ENCODE measurements at regions not wholly inside any gene's neighbourhood (a gene's known extent, or its start where the extent isn't known, plus 50 kb on each side); places are given as distances from the start of the nearest gene placed in this dataset.

GRCh38 chr15:66955001-66955516, 110.3 kb upstream of the SMAD3 start:
- Histone ChIP-seq H3K4me1 (replicated peaks) (no peaks in the 10 kb centered on the region; the same call in 1 of the 2 replicates), H3K9me3 (replicated peaks) (no peaks in the 10 kb centered on the region), H3K36me3 (no peaks in the 10 kb centered on the region), H3K27me3 (replicated peaks) (no peaks in the 10 kb centered on the region), H3K4me3 (no peak overlapping the region), H3K27ac (no peak overlapping the region)
- no peak for DNase-seq (ENCODE audit: low read depth in 1 of 2, low spot score in 2 of 2)

DNA sequence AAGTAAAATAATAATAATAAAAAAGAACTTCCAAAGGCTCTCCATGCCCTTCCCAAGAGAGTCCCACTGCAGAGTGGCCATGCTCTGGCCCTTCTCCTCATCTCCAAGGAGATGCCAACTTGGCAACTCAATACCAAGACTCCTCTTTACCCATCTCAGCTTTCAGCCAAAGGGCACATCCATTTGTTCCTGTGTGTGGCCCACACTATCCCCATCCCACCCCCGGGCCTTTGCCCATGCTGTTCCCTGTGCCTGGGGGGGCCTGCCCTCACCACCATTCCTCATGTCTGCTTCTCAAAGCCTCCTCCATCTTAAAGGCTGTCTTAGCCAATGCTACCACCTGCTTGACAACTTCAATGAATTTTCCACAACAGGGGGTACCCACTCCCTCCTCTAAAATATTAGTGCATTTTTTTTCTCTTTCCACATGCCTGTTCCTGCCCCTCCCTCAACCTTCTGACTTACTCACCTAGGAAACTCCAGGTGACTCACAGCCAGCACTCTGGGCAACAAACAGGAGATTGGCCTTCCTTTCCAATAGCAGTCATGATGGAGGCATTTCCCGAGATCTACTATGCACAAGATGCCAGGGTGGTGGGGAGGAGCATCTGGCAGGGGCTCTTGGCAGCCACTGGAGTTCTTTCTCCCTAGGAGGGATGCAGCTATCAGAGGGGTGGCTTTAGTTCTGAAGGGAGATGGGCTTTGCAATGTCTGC, 109.4 kb upstream of the SMAD3 start:
- H3K36me3 ChIP-seq: no peaks in the 10 kb centered on the region
- no peaks in the 10 kb centered on the region; the same call in 1 of the 2 replicates for H3K4me1 ChIP-seq (replicated peaks)
- no peak overlapping the region for H3K4me3 ChIP-seq
- no peak for DNase-seq (ENCODE audit: low read depth in 1 of 2, low spot score in 2 of 2)
- H3K27me3 ChIP-seq (replicated peaks): no peaks in the 10 kb centered on the region
- no peak overlapping the region for H3K27ac ChIP-seq
- H3K9me3 ChIP-seq (replicated peaks): no peaks in the 10 kb centered on the region

GRCh38 chr15:66956672-66957430, 108.6 kb upstream of the SMAD3 start:
- no peaks in the 10 kb centered on the region for H3K27me3 ChIP-seq (replicated peaks)
- H3K36me3 ChIP-seq: no peaks in the 10 kb centered on the region
- H3K9me3 ChIP-seq (replicated peaks): no peaks in the 10 kb centered on the region
- DNase-seq (ENCODE audit: low read depth in 1 of 2, low spot score in 2 of 2): no peak
- H3K4me1 ChIP-seq (replicated peaks): no peaks in the 10 kb centered on the region; the same call in 1 of the 2 replicates
- H3K4me3 ChIP-seq: no peak overlapping the region
- no peak overlapping the region for H3K27ac ChIP-seq

DNA sequence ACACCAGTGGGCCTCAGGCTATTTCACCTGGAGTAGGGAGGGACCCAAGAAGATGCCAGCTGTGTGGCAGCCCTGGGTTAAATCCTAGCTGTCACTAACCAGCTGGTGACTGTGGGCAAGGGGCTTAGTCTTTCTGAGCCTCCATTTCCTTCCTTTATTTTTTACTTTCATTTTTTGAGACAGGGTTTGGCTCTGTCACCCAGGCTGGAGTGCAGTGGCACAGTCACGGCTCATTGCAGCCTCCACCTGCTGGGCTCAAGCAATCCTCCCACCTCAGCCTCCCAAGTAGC, 108.0 kb upstream of the SMAD3 start:
- no peaks in the 10 kb centered on the region for H3K9me3 ChIP-seq (replicated peaks)
- H3K36me3 ChIP-seq: no peaks in the 10 kb centered on the region
- no peak overlapping the region for H3K27ac ChIP-seq
- no peaks in the 10 kb centered on the region for H3K27me3 ChIP-seq (replicated peaks)
- DNase-seq (ENCODE audit: low read depth in 1 of 2, low spot score in 2 of 2): no peak
- H3K4me3 ChIP-seq: no peak overlapping the region
- no peaks in the 10 kb centered on the region; the same call in 1 of the 2 replicates for H3K4me1 ChIP-seq (replicated peaks)

- Histone ChIP-seq H3K4me3 (no peak overlapping the region), H3K9me3 (replicated peaks) (no peaks in the 10 kb centered on the region), H3K27me3 (replicated peaks) (no peaks in the 10 kb centered on the region), H3K36me3 (no peaks in the 10 kb centered on the region), H3K27ac (no peak overlapping the region), H3K4me1 (replicated peaks) (no peaks in the 10 kb centered on the region; the same call in 1 of the 2 replicates)
- no peak for DNase-seq (ENCODE audit: low read depth in 1 of 2, low spot score in 2 of 2)
These were observed 106.3 kb upstream of the SMAD3 start for GRCh38 chr15:66959066-66959465.

GRCh38 chr15:66959875-66960274, 105.5 kb upstream of the SMAD3 start:
- no peaks in the 10 kb centered on the region for H3K36me3 ChIP-seq
- no peak for DNase-seq (ENCODE audit: low read depth in 1 of 2, low spot score in 2 of 2)
- no peak overlapping the region for H3K27ac ChIP-seq
- H3K4me3 ChIP-seq: no peak overlapping the region
- H3K4me1 ChIP-seq (replicated peaks): no peaks in the 10 kb centered on the region; the same call in 1 of the 2 replicates
- H3K27me3 ChIP-seq (replicated peaks): no peaks in the 10 kb centered on the region
- H3K9me3 ChIP-seq (replicated peaks): no peaks in the 10 kb centered on the region

DNA sequence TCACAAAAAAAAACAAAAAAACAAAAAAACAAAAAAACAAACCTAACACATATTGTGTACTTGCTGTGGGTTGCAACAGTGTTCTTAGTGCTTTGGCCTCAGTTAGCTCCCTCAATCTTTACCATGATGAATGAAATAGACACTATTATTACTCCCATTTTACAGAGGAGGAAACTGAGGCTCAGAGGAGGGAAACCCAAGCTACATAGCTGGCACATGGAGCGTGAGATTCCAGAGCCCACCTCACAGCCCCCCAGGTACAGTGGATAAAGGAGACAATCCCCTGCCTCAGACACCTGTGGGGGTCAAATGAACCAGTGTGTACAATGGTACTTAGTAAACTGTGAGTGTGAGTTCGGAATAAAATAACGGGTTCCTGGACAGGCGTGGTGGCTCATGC, 104.9 kb upstream of the SMAD3 start:
- Histone ChIP-seq H3K36me3 (no peaks in the 10 kb centered on the region), H3K27ac (no peak overlapping the region), H3K9me3 (replicated peaks) (no peaks in the 10 kb centered on the region), H3K4me1 (replicated peaks) (no peaks in the 10 kb centered on the region; the same call in 1 of the 2 replicates), H3K4me3 (no peak overlapping the region), H3K27me3 (replicated peaks) (no peaks in the 10 kb centered on the region)
- no peak for DNase-seq (ENCODE audit: low read depth in 1 of 2, low spot score in 2 of 2)

DNA sequence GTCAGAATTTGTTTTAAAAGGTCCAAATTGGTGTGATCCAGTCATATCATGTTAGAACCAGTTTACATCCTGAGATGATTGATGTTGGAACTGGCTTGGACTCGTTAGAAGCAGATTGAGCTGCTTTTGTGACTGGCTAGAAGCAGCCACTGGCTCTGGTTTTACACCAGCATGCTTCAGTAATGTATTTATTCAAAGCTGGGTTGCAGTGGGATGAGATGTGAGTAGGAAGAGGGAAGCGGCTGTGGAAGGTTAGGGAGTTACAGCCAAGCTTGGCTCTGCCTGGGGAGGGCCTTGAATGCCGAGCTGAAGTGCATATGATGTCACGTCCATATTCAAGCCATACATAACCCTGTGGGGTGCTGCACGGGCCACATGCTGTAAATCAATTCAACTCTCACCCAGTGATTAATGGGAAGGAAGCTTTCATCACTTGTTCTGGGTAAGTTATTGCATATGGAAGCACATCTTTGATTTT, 104.0 kb upstream of the SMAD3 start:
- Histone ChIP-seq H3K9me3 (replicated peaks) (no peaks in the 10 kb centered on the region), H3K36me3 (no peaks in the 10 kb centered on the region), H3K27me3 (replicated peaks) (no peaks in the 10 kb centered on the region), H3K4me3 (no peak overlapping the region), H3K4me1 (replicated peaks) (no peaks in the 10 kb centered on the region; the same call in 1 of the 2 replicates), H3K27ac (no peak overlapping the region)
- no peak for DNase-seq (ENCODE audit: low read depth in 1 of 2, low spot score in 2 of 2)

GRCh38 chr15:66961901-66962300, 103.5 kb upstream of the SMAD3 start:
- Histone ChIP-seq H3K4me3 (no peak overlapping the region), H3K27me3 (replicated peaks) (no peaks in the 10 kb centered on the region), H3K27ac (no peak overlapping the region), H3K4me1 (replicated peaks) (no peaks in the 10 kb centered on the region), H3K36me3 (no peaks in the 10 kb centered on the region), H3K9me3 (replicated peaks) (no peaks in the 10 kb centered on the region)
- no peak for DNase-seq (ENCODE audit: low read depth in 1 of 2, low spot score in 2 of 2)

DNA sequence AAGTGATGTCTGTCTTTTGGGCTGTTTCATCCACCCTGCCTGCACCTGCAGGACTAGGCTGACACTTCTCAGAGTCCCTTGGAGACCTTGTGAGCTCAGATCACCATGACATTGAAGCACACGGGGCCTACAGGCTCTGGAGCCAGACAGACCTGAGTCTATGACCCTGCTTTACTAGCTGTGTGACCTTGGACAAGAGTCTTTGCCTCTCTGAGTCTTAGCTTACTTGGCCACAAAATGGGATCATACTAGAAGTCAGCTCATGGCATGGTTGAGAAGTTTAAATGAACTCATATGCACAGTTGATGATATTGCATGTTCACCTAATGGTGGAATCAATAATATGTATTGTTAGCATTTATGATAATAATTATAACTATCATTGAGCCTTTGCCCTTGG, 102.9 kb upstream of the SMAD3 start:
- no peak for DNase-seq (ENCODE audit: low read depth in 1 of 2, low spot score in 2 of 2)
- no peak overlapping the region for H3K4me3 ChIP-seq
- no peak overlapping the region for H3K27ac ChIP-seq
- H3K4me1 ChIP-seq (replicated peaks): no peaks in the 10 kb centered on the region
- no peaks in the 10 kb centered on the region for H3K36me3 ChIP-seq
- no peaks in the 10 kb centered on the region for H3K9me3 ChIP-seq (replicated peaks)
- no peaks in the 10 kb centered on the region for H3K27me3 ChIP-seq (replicated peaks)

DNA sequence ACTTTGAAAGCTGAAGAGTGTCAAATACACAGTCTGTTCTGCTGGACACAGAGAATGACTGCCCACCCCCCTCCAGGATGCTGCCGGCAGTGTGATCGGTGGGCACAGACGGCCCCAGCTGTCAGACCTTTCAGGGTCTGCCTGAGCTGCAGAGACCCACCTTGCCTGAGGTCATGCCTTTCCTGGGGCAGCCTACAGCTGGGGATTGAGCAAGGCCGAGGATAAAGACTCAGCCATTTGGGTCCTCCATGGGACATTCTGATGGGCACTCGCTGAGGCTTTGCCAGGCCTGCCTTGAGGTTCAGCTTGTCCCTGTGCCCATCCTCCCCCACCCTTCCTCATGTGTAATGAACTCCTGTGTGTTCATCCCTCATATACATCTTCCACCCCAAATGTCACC, 102.3 kb upstream of the SMAD3 start:
- Histone ChIP-seq H3K4me1 (replicated peaks) (no peaks in the 10 kb centered on the region), H3K27me3 (replicated peaks) (no peaks in the 10 kb centered on the region), H3K27ac (no peak overlapping the region), H3K9me3 (replicated peaks) (no peaks in the 10 kb centered on the region), H3K4me3 (no peak overlapping the region), H3K36me3 (no peaks in the 10 kb centered on the region)
- no peak for DNase-seq (ENCODE audit: low read depth in 1 of 2, low spot score in 2 of 2)

GRCh38 chr15:66963710-66964109, 101.7 kb upstream of the SMAD3 start:
- no peak for DNase-seq (ENCODE audit: low read depth in 1 of 2, low spot score in 2 of 2)
- H3K4me1 ChIP-seq (replicated peaks): no peaks in the 10 kb centered on the region
- no peaks in the 10 kb centered on the region for H3K36me3 ChIP-seq
- H3K27me3 ChIP-seq (replicated peaks): no peaks in the 10 kb centered on the region
- no peaks in the 10 kb centered on the region for H3K9me3 ChIP-seq (replicated peaks)
- H3K27ac ChIP-seq: no peak overlapping the region
- H3K4me3 ChIP-seq: no peak overlapping the region

DNA sequence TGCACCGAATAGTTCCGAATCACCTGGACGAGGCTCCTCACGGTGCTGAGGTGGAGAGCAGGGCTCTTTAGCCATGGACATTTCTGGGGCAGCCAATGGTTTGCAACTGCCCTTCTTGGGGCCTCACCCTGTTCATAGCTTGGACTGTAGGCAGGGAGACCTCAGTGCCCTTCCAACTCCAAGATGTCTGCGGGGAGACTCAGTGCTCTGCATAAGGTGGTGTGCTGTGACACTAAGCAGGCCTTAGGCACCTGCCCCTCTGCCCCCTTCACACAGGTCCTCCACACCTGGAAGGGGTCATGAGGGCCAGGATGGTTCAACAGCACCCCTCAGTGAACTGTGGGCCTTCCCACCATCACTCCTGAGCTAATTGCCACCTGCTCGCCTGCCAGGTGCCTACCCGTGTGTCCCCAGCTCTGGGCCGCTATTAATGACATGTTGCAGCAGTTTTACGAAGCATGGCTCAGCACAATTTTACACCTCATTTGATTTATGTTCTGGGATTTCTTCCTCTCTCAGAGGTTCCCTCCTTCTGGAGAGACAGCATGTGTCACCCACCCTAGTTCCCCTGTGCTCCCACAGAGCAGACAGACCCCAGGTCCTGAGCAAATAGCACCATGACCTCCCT, 101.2 kb upstream of the SMAD3 start:
- DNase-seq (ENCODE audit: low read depth in 1 of 2, low spot score in 2 of 2): no peak
- Histone ChIP-seq H3K9me3 (replicated peaks) (no peaks in the 10 kb centered on the region), H3K36me3 (no peaks in the 10 kb centered on the region), H3K27me3 (replicated peaks) (no peaks in the 10 kb centered on the region), H3K4me3 (no peak overlapping the region), H3K4me1 (replicated peaks) (no peaks in the 10 kb centered on the region), H3K27ac (no peak overlapping the region)

- H3K9me3 ChIP-seq (replicated peaks): no peaks in the 10 kb centered on the region
- no peak for DNase-seq (ENCODE audit: low read depth in 1 of 2, low spot score in 2 of 2)
- H3K4me1 ChIP-seq (replicated peaks): no peaks in the 10 kb centered on the region
- H3K27me3 ChIP-seq (replicated peaks): no peaks in the 10 kb centered on the region
- no peak overlapping the region for H3K27ac ChIP-seq
- no peak overlapping the region for H3K4me3 ChIP-seq
- H3K36me3 ChIP-seq: no peaks in the 10 kb centered on the region
These were observed 100.6 kb upstream of the SMAD3 start for GRCh38 chr15:66964791-66965190.

Measured in SJSA1 (cell line).